DMS79 (cell line): ENCODE measurements at regions not wholly inside any gene's neighbourhood (a gene's known extent, or its start where the extent isn't known, plus 50 kb on each side); places are given as distances from the start of the nearest gene placed in this dataset.

ENCODE experiments used
- DNase-seq: peaks from one replicate; lab custom pipeline; 2025; lab: John Stamatoyannopoulos, UW

DNA sequence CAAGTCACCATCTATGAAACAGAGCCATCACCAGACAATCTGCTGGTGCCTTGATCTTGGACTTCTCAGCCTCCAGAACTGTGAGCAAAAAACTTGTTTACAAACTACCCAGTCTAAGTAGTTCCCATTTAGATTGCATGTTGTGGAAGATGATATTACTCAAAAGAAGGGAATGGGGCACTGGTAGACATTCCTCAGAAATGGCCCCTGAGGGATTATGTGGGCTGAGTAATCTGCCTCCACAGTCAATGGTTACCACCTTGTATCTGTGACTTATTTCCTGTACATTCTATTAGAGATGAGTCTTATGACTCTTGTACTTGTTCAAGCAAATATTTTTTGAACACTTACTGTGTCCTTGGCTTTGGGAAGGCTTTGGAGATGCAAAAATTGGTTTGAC is 160.4 kb downstream of the NUP35 start:
- DNase-seq, result no peak

DNA sequence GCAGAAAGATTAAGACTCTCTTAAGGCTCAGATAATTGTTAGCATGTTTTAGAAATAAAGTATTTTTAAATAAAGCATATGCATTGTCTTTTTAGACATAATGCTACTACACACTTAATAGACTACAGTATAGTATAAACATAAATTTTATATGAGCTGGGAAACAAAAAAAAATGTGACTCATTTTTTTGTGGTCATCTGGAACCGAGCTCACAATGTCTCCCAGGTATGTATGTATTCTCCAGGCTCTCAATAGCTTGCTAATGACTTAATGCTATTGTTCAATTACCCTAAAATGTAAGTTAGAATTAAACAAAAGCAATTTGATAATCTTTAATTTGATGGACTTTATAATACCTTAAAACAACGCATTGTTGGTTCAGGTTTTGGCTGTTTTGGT is 167.2 kb downstream of the NUP35 start:
- DNase-seq, result no peak

DNA sequence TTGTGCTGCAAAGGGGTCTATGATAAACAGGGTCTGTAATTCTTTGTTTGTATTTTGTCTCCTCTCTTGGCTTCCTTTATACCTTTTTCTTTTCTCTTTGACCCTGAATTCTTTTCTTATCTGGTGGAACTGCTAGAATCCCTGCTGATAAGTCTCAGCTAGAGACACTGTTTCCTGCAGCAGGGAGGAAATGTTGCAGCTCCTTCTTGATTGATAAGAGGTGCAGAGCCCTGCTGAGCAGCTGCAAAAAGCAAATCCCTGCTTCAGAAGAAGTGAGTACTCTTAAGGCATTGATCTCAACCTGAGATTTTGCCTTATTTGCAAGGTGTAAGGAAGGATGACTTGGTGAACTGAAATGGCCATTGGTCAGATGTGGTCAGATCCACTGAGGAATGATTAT is 167.8 kb downstream of the NUP35 start:
- DNase-seq, result no peak

DNA sequence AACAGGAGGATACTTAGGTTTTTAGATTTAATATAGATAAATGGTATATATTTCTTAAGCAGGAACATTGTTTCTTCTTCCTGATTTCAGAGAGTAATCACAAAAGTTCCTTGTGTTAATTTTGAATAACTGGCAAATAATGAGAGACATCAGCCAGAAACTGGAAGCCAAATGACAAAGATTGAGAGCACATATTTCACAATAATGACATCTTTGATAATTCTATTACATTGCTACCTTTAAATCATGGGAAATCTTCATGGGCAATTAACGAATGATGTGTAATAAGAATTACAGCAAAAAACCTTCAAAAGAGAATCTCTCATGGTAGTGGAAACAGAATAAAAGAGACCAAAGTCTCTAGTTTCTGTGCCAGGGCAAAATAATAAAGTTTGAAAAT is 215.1 kb downstream of the NUP35 start:
- DNase-seq, result no peak

DNA sequence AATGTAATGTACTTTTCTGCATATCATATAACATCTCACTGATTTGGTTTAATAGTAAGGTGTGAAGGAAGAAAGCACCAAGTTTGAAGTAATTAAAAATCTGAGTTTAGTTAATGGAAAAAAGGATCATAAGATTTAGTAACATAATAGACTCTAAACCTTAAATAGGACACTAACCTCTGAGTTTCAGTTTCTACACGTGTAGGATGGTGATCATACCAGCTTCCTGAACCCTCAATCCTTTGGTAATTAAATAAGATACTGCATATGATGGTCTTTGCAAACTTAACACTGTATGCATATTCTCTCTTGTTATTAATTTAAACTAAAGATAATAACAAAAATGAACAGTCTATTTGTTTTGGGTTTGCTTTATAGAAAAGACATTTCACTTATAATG is 216.8 kb downstream of the NUP35 start:
- no peak for DNase-seq

DNA sequence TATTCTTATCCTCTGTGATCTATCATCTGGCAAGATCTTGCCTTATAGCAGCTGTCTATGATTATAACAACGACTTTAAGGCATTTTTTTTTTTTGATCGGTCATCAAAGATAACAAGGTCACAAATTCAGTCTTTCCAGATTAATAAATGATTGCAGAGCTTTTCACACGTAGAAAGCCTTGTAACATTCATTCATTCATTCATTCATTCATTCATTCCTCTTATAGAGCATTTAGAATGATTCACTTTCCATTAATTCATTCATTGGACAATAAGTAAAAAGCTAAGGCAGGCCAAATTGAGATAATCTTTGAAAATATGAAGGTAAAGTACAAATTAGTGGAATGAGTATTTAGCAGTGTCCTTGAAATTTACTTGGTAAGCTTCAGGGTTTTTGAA is 223.7 kb downstream of the NUP35 start:
- no peak for DNase-seq

DNA sequence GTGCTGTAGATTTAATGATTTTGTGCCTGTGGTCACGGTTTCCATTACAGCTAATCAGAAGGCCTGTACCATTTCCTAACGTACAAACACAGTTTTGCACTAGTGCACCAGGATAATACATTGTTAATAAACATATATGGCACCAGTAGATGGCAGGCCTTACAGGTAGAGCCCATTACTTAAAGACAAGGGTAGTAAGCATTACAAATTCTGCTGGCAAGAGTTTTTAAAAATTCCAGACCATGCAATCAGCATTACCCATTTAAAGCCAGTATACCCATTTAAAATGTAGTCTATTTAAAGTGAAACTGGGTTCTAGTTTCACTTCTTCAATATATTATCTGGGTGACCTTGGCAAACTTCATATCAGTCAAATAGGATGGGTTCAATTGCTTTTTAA is 224.2 kb downstream of the NUP35 start:
- DNase-seq, result no peak

DNA sequence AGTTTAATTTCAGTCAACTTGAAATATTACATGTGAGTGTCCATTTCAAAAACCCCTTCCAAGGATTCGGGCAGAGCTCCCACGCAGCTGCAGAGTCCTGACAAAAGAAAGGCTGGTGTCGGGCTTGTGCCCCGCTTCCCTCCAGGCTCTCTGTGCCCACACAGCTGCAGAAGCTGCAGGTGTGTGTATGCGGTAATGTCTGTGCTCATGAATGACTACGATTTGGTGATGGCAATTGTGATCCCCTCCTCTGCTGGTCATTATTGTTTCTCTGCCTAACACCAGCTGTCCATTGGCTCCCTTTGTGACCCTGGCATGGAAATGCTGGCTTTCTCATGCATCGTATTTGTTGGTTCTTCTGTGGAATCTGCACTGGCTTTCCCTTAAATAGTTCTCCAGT is 224.8 kb downstream of the NUP35 start:
- no peak for DNase-seq

DNA sequence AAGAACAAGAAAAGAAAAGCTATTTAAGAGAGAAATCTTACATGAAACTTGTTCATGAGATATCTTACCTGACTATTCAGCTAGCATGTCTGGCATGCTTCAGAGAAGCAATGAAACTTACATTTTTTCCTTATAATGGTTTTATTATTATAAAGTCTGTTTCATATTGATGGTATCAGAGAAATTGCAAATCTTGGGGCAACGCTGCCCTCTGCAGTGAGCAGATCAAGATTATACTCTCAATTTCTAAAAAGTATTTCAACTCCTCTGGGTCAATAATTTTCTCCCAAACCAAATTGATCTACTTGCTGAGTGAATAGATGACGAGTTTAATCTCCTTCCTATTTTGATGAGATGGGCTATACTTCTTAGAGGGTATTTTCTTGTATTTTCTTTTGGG is 235.6 kb downstream of the NUP35 start:
- DNase-seq, result no peak

DNA sequence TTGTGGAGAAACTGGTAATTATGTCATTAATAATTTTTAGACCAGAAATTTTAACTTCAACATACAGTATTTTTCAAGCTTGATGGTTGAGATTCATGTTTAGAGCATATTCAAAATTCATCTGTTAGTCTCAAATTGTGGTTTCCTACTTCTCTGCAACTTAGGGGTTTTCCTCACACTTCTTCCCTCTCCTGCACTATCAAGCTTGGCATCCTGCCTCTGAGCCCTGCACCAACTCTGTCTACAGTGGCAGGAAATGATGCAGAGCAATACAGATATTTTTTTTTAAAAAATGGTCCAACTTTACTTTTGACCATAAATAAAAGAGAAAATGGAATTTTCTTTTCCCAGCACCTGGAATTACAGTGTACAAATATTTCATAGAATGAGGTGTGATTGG is 247.3 kb downstream of the NUP35 start:
- DNase-seq, result no peak

DNA sequence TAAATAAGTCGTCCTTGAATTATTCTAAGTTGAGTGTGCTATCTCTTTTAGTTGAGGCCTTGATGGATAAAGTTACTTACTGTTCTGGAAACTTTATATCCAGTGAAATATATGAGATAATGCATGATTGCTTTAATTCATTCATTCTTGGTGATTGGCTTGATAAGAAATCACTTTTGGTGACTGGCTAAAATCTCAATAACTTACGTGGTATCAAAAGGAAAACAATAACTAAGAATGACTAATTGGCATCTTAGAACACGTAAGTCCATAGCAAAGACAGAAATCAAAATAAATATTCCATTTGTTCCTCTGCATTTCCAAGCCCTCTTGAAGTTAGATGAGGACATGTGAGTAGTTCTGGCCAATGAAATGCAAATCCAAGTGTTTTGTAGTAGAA is 251.6 kb downstream of the NUP35 start:
- no peak for DNase-seq

DNA sequence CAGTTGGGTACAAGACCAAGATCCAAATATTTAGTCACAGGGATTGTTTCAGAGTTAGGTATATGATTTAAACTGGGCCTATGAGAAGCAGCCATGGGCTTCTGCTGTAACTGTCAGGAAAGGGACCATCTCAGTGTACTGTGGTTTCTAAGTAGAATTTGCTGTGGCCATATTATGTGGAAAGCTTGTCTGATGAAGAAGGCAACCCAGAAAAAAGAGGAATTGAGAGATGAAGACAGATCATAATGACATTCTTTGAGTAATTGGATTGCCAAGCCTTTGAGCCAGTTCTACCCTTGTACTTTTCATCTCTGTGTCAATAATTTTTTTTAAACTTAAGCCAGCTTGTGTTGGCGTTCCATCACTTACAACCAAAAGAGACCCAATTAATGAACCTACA is 259.6 kb downstream of the NUP35 start:
- DNase-seq, result no peak

DNA sequence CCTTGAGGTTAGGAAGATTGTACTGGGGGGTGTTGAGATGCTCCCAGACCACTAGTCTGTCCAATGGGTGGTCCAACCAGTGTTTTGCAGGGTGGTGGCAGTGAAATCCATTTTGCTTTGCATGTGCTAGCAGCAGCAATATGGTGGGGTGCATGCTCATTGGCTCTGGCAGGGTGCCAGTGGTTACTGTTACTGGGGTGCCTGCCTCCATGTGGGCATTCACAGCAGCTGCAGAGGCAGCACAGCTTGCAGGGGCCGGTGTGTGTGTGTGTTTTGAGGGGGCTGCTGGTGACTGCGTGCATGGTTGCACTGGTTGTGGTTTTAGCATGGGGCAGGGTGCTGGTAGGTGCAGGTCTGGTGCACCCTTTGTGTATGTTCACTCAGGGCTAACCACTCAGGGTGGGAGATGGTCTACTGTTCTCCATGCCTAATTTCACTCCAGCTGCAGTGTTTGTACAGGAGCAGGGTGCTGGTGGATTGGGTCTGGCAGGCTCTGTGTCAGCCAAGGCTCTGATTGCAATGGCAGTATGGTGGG is 265.4 kb downstream of the NUP35 start:
- no peak for DNase-seq

DNA sequence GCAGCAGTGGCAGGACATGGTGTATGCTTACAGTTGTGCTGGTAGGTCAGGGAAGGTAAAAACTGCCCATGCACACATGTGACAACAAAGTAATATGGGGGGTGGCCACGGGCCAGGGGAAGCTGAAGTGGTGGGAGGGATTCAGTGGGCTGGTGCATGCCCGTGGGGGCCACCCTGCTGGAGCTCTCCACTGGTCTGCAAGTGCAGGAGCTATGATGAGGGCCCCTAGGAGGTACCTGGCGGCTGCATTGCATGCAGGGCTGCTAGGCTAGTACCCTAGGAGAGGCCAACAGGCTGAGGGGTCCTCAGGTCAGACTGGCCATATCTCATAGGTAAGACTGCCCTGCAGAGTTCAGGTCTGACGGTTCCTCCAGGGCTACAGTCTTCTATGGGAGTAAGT is 265.9 kb downstream of the NUP35 start:
- DNase-seq, result no peak

DNA sequence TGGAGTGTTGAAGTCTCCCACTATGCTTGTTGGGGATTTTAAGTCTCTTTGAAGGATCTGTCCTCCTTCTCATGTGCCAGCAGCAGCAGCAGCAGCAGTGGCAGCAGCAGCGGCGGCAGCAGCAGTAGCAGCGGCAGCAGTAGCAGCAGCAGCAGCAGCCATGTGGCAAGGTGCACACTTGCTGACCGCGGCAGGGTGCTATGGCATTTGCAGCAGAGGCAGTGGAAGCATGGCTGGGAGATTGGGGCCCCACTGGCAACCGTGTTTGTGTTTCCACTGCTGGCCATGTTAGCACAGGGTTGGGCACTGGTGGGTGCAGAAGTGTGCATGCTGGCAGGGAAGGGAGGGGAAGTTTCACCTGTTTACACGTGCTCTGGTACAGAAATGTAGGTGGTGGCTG is 280.1 kb downstream of the NUP35 start:
- DNase-seq, result no peak

DNA sequence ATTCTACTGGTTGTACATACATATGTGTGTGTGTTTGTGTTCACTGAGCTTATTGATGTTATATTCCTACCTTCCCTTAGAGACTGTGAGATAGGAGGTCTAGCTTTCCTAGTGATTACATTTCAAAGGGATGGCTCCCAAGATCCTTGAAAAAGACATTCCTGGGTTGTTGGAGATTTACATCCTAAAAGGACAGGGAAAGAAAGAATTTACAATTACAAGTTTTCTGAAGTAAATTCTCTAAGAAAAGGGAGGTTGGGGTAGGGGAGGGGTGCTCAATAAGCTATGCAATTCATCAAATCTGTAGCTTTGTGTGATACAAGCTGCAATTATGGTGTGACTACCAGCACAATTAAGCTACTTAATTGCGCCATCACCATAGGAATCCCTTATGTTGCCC is 284.3 kb downstream of the NUP35 start:
- DNase-seq, result no peak

DNA sequence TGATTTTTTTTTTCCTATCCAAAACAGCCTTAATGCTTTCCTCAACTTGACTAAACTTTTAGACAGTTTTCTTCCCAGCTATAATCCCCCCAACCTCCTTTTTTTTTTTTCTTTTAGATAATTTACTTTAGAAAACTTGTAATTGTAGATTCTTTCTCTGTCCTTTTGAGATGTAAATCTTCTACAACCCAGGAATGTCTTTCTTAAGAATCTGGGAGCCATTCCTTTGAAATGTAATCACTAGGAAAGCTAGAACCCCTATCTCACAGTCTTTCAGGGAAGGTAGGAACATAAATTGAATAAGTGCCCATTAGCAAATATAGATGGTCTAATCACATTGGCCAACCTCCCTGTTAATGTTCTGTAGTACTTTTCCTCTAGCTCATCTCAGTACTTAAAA is 285.4 kb downstream of the NUP35 start:
- DNase-seq, result no peak

DNA sequence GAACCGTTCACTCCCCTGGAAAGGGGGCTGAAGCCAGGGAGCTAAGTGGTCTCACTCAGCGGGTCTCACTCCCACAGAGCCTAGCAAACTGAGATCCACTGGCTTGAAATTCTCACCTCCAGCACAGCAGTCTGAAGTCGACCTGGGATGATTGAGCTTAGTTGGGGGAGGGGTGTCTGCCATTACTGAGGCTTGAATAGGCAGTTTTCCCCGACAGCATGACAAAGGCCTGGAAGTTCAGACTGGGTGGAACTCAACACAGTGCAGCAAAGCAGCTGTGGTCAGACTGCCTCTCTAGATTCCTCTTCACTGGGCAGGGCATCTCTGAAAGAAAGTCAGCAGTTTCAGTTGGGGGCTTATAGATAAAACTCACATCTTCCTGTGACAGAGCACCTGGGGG is 292.5 kb downstream of the NUP35 start:
- DNase-seq, result no peak

DNA sequence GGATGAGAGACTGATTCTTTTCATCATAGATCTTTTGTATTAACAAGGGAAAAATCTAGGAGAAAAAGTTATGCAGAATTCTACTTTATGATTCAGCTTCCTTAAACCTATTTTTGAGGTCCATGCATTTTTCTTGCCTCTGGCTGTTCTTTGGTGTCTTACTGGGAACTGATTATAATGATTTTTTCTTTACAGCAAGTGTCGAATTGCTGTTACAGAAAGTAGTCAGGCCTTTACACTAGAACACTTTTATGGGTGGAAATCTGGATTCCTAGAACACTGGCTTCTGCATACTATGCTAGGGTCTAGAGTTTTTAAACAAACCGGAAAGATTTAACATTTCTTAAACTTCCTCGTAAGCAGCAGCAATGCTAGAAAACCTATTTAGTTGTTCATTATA is 302.6 kb downstream of the NUP35 start:
- no peak for DNase-seq

DNA sequence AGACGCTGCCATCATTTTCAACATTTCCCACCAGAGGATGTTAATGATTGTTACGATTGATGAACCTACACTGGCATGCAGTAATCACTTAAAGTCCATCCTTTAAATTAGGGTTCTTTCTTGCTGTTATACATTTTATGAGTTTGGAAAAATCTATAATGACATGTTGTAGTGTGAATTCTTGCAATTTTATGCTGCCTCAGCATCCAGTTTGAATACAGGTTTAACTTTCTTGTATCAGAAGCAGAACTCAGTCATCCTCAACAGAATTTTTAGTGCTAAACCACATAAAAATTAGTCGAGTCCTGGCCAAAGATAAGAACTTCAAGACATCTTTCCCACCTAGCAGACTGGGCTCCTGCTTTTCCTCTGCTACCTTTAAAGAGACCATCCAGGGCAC is 303.3 kb downstream of the NUP35 start:
- DNase-seq, result no peak

DNA sequence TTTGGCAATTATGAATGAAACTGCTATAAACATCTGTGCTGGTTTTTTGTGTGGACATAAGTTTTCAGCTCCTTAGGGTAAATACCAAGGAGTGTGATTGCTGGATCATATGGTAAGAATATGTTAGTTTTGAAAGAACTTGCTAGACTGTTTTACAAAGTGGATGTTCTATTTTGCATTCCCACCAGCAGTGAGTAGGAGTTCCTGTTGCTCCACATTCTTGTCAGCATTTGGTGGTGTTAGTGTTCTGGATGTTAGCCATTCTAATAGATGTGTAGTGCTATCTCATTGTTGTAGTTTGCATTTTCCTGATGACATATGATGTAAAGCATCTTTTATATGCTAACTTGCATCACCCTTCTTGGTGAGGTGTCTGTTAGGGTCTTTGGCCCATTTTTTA is 304.6 kb downstream of the NUP35 start:
- no peak for DNase-seq

DNA sequence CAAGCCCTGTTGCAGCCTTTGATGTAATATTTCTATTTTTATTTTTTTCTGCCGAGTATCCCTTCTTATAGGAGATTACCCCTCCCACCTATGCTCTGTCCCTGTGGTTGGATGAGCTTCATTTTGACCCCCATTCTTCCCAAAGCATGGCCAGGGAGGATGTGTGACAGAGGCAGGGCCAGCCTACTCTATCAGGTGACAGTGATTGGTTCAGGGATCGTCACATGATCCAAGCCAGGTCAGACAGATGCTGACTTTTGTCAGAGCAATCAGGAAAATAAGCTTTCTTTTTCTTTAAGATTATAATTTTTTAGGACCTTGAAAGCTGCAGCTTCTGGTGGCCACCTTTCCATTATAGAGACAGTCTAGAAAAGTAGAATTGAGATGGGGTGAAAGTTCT is 314.3 kb downstream of the NUP35 start:
- no peak for DNase-seq

DNA sequence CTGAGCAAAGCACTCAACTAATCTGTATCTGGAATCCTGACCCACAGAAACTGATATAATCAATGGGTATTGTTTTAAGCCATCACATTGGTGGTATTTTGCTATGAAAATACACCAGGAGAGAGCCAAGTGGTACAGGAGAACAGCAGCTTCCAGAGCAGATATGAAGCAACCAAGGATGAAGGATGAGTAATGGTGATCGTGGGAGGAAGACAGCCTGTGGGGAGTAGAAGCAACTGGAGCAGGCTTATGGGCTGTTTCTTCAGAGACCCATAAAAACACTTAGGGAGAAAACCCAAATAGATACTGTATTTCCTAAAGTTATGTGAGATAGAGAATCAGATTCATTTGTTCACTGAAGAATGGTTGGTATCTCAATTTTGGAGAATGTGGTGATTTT is 330.8 kb downstream of the NUP35 start:
- no peak for DNase-seq

DNA sequence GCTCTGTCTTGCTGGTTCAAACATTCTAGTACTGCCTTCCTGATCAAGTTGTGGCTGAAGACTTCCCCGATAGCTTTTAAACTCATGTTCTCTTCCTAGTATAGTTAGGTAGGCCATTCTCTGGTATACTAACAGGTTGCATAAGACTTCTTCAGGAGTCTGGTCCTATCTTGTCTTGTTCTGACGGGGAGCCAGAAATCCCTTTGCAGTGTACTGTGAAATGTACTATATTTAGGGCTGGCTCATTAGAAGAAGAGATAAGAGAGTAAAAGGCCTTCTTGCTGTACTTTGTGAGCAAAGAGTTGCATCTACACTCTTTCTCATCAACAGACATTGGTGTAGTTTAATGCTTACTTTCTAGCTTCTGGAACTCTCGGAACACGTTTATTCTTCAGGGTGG is 331.9 kb downstream of the NUP35 start:
- no peak for DNase-seq

DNA sequence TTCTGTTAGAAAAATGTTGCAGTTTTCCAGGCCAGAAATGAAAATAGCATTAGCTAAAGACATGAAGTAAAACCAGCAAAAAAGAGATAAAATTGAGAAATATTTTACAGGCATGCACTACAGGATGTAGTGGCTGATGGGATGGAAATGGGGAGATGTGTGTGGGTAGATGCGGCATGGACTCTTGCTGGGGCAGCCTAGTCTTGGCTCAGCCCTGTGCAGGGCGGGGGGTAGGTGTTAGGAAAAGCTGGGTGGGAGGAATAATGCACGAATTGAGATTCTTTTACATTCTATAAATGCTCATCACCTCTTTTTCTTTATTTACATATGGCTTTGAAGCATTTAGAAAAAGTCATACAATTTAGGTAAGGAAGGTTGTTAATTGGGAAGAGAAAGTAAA is 334.2 kb downstream of the NUP35 start:
- no peak for DNase-seq
